GM23338 (cell line): ENCODE measurements at regions not wholly inside any gene's neighbourhood (a gene's known extent, or its start where the extent isn't known, plus 50 kb on each side); places are given as distances from the start of the nearest gene placed in this dataset.

Source experiments
- ATAC-seq: fragments of 200-7000 bp; cut with Tn5 transposase; 3 replicates; pipeline ENCODE4 v1.9.1; 2020
- DNase-seq: peaks from one replicate; pipeline ENCODE4 v3.0.0-alpha.2; 2015; ENCODE audit warnings: low spot score
- H2AFZ ChIP-seq: fragments of 200-600 bp; sonication (generic); 2 replicates; pipeline ENCODE4 v1.8.0; 2016; ENCODE audit warnings: antibody characterized with exemption, mild to moderate bottlenecking, moderate library complexity
- H3F3A ChIP-seq: fragments of 200-600 bp; sonication (generic); replicated peaks from 2 replicates; pipeline ENCODE4 v1.8.0; 2017; ENCODE audit warnings: antibody characterized with exemption, mixed run types, low read depth
- H3K27ac ChIP-seq: fragments of 200-600 bp; sonication (generic); 2 replicates; pipeline ENCODE4 v1.6.1; 2016; ENCODE audit warnings: low read depth
- H3K27me3 ChIP-seq: fragments of 200-600 bp; sonication (generic); 2 replicates; pipeline ENCODE4 v1.8.0; 2016; ENCODE audit warnings: mild to moderate bottlenecking, mixed run types, moderate library complexity; ENCODE audit not compliant: insufficient read depth
- H3K36me3 ChIP-seq: fragments of 200-600 bp; sonication (generic); 2 replicates; pipeline ENCODE4 v1.8.0; 2016; ENCODE audit warnings: mild to moderate bottlenecking; ENCODE audit not compliant: insufficient read depth
- H3K4me1 ChIP-seq: fragments of 200-600 bp; sonication (generic); 2 replicates; pipeline ENCODE4 v1.8.0; 2016; ENCODE audit warnings: mild to moderate bottlenecking, moderate library complexity; ENCODE audit not compliant: insufficient read depth
- H3K4me2 ChIP-seq: fragments of 200-600 bp; sonication (generic); 2 replicates; pipeline ENCODE4 v1.7.1; 2017; ENCODE audit warnings: mixed run types
- H3K4me3 ChIP-seq: fragments of 200-600 bp; sonication (generic); 2 replicates; pipeline ENCODE4 v1.6.1; 2016; ENCODE audit warnings: mixed run types
- H3K79me2 ChIP-seq: fragments of 200-600 bp; sonication (generic); replicated peaks from 2 replicates; pipeline ENCODE4 v1.8.0; 2017; ENCODE audit warnings: mild to moderate bottlenecking; ENCODE audit not compliant: insufficient read depth
- H3K9me2 ChIP-seq: fragments of 200-600 bp; sonication (generic); 2 replicates; pipeline ENCODE4 v1.8.0; 2017; ENCODE audit not compliant: insufficient read depth
- H4K20me1 ChIP-seq: fragments of 200-600 bp; sonication (generic); replicated peaks from 2 replicates; pipeline ENCODE4 v1.8.0; 2017; ENCODE audit warnings: mild to moderate bottlenecking; ENCODE audit not compliant: insufficient read depth
- H3K27ac Mint-ChIP-seq: 2 replicates; pipeline ENCODE4 v1.8.0; 2020; ENCODE audit warnings: inconsistent platforms, mild to moderate bottlenecking, moderate library complexity, mixed read lengths
- H3K27me3 Mint-ChIP-seq: 3 replicates; pipeline ENCODE4 v1.8.0; 2022; ENCODE audit warnings: low read depth, mild to moderate bottlenecking, moderate library complexity, mixed read lengths, inconsistent platforms; ENCODE audit not compliant: insufficient read depth, poor library complexity
- H3K36me3 Mint-ChIP-seq: 3 replicates; pipeline ENCODE4 v1.8.0; 2021; ENCODE audit warnings: low read depth, mild to moderate bottlenecking, inconsistent platforms, moderate library complexity, mixed read lengths
- H3K4me1 Mint-ChIP-seq: 3 replicates; pipeline ENCODE4 v1.8.0; 2020; ENCODE audit warnings: mild to moderate bottlenecking, inconsistent platforms, mixed read lengths
- H3K4me3 Mint-ChIP-seq: 3 replicates; pipeline ENCODE4 v1.8.0; 2021; ENCODE audit warnings: moderate library complexity, mild to moderate bottlenecking, inconsistent platforms, mixed read lengths
- H3K9me3 Mint-ChIP-seq: 3 replicates; pipeline ENCODE4 v1.8.0; 2020; ENCODE audit warnings: moderate library complexity, mild to moderate bottlenecking, inconsistent platforms, mixed read lengths
- CREB1 ChIP-seq: fragments of 250-450 bp; sonication (Bioruptor Pico); IDR thresholded peaks from 2 replicates; pipeline ENCODE4 v1.5.0; 2020; ENCODE audit warnings: low read depth, mild to moderate bottlenecking, moderate library complexity
- ETS1 ChIP-seq: IDR thresholded peaks from 2 replicates; pipeline ENCODE4 v1.6.1; 2016; ENCODE audit warnings: antibody characterized with exemption
- JUNB ChIP-seq: IDR thresholded peaks from one replicate; pipeline ENCODE4 v1.6.1; 2016; ENCODE audit warnings: antibody characterized with exemption; ENCODE audit not compliant: unreplicated experiment
- NANOG ChIP-seq: IDR thresholded peaks from 2 replicates; pipeline ENCODE4 v1.6.1; 2016; ENCODE audit warnings: antibody characterized with exemption, borderline replicate concordance
- POLR2AphosphoS5 ChIP-seq: IDR thresholded peaks from 2 replicates; pipeline ENCODE4 v1.6.1; 2016; ENCODE audit warnings: antibody characterized with exemption, low read depth
- STAT1 ChIP-seq: IDR thresholded peaks from one replicate; pipeline ENCODE4 v1.6.1; 2016; ENCODE audit warnings: antibody characterized with exemption; ENCODE audit not compliant: unreplicated experiment
- ZNF331 ChIP-seq: fragments of 250-450 bp; sonication (Bioruptor Pico); IDR thresholded peaks from 2 replicates; pipeline ENCODE4 v1.5.0; 2020; ENCODE audit warnings: low read depth, mild to moderate bottlenecking, moderate library complexity
- ZNF462 ChIP-seq: fragments of 250-450 bp; sonication (Bioruptor Pico); IDR thresholded peaks from 2 replicates; pipeline ENCODE4 v1.5.0; 2020; ENCODE audit warnings: mild to moderate bottlenecking, moderate library complexity

- TF ChIP-seq ZNF462 (no peak), CREB1 (CRISPR knock-in tag) (no peak)
Measured at GRCh38 chr3:99021466-99021865, 120.0 kb upstream of the DCBLD2 start (continued).

GRCh38 chr3:99016452-99016851 lies 115.0 kb upstream of the DCBLD2 start:
- no peaks in the 10 kb centered on the region for H3K79me2 ChIP-seq
- H3K9me2 ChIP-seq, result no peaks in the 10 kb centered on the region
- H3K4me1 Mint-ChIP-seq, result no peaks in the 10 kb centered on the region
- H4K20me1 ChIP-seq, result no peaks in the 10 kb centered on the region
- no peak for ATAC-seq
- no peaks in the 10 kb centered on the region for H3F3A ChIP-seq
- no peak overlapping the region for H3K4me2 ChIP-seq
- TF ChIP-seq JUNB, result no peak
- TF ChIP-seq ZNF331 (CRISPR knock-in tag), result no peak
- TF ChIP-seq ETS1, result no peak
- no peak for TF ChIP-seq POLR2AphosphoS5
- no peak for TF ChIP-seq STAT1
- TF ChIP-seq NANOG, result no peak
- TF ChIP-seq ZNF462, result no peak
- H3K27me3 Mint-ChIP-seq, result no peaks in the 10 kb centered on the region
- no peaks in the 10 kb centered on the region for H3K4me1 ChIP-seq
- H3K27ac Mint-ChIP-seq, result no peak overlapping the region
- H3K27ac ChIP-seq, result no peak overlapping the region
- H3K9me3 Mint-ChIP-seq, result no peaks in the 10 kb centered on the region
- H3K4me3 ChIP-seq, result no peak overlapping the region
- H3K27me3 ChIP-seq, result no peaks in the 10 kb centered on the region
- no peak overlapping the region for H3K4me3 Mint-ChIP-seq
- H3K36me3 ChIP-seq, result no peaks in the 10 kb centered on the region
- no peak overlapping the region for H2AFZ ChIP-seq
- H3K36me3 Mint-ChIP-seq, result no peaks in the 10 kb centered on the region
- no peak for DNase-seq
